GM12874 (cell line): ENCODE measurements at regions not wholly inside any gene's neighbourhood (a gene's known extent, or its start where the extent isn't known, plus 50 kb on each side); places are given as distances from the start of the nearest gene placed in this dataset.

ENCODE experiments used
- TF ChIP-seq, protein P1 (sequence below): IDR thresholded peaks from 2 replicates; pipeline ENCODE4 v1.5.1; 2011; ENCODE audit warnings: low read depth, mild to moderate bottlenecking, control low read depth, low read length, moderate library complexity; ENCODE audit not compliant: insufficient read depth

DNA sequence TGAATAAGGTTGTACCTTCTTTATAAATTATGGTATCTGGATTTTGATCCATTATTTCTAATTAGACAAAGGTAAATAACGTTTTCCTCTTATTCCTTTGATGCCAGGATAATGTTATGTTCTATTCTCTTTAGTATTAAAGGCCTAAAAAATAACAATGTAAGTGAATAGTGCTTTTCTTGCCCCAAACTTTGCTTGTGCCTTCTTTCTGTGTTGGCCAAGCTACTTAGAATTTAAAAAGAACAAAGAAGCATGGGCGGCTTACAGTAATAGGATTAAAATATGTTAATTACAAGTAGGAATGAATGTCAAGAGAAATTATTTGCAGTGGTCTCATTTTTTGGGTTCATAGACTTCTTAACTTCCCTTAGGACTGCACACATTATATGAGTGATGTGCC is 105.0 kb upstream of the FSIP2 start:
- TF ChIP-seq, protein P1, sequence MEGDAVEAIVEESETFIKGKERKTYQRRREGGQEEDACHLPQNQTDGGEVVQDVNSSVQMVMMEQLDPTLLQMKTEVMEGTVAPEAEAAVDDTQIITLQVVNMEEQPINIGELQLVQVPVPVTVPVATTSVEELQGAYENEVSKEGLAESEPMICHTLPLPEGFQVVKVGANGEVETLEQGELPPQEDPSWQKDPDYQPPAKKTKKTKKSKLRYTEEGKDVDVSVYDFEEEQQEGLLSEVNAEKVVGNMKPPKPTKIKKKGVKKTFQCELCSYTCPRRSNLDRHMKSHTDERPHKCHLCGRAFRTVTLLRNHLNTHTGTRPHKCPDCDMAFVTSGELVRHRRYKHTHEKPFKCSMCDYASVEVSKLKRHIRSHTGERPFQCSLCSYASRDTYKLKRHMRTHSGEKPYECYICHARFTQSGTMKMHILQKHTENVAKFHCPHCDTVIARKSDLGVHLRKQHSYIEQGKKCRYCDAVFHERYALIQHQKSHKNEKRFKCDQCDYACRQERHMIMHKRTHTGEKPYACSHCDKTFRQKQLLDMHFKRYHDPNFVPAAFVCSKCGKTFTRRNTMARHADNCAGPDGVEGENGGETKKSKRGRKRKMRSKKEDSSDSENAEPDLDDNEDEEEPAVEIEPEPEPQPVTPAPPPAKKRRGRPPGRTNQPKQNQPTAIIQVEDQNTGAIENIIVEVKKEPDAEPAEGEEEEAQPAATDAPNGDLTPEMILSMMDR, result no peak

DNA sequence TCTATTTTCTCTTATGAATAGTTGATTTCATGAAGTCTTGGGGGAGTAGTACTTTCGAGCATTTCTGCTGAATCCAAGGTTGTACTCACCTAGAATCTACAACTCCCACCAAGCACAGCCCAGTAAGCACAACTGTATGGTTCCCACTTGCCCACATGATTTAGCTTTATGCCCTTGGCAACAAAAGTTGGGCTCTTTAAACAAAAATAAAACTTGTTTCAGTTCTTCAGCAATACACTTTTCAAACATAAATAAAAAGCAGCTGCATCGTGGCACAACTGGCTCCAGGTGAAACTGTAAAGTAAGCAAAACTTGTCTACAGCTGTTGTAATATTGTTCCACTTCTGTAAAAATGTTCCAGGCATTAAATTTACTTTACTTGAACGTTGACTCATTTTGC is 99.8 kb upstream of the FSIP2 start:
- TF ChIP-seq, protein P1, result no peak

- TF ChIP-seq, protein P1, result no peak
Measured at GRCh38 chr2:185640588-185640987, 98.0 kb upstream of the FSIP2 start.

- TF ChIP-seq, protein P1, result no peak
Measured at GRCh38 chr2:185643434-185643833, 95.2 kb upstream of the FSIP2 start.

DNA sequence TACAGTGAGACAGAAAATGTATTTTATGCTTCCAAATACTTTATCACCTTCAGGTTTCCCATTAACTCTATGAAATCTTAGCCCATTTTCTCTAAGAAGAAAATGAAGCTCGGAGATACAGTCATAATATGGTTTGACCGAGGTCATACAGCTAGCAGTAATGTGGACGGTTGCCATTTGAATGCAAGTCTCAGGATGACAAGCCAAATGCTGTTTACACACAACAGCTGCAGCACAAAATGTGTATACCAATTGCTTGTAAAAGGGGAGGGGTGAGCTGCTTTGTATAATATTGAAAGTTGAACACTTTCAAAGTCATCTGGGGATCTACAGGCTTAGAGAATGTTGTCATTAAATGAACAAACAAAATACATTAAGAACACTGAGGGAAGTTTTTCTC is 93.8 kb upstream of the FSIP2 start:
- TF ChIP-seq, protein P1, result no peak

GRCh38 chr2:185645529-185645928 is 93.1 kb upstream of the FSIP2 start:
- TF ChIP-seq, protein P1, result no peak

- TF ChIP-seq, protein P1, result no peak
Measured at GRCh38 chr2:185658750-185659149, 79.9 kb upstream of the FSIP2 start.

GRCh38 chr2:185663811-185664210 is 74.8 kb upstream of the FSIP2 start:
- TF ChIP-seq, protein P1, result no peak
